ENCODE measurements at regions not wholly inside any gene's neighbourhood (a gene's known extent, or its start where the extent isn't known, plus 50 kb on each side); places are given as distances from the start of the nearest gene placed in this dataset.
"Not testable (repeated sequence)": the region's sequence is repeated elsewhere in the genome, so short reads cannot be mapped to it uniquely, and the experiment has no call there.

GRCh38 chr6:20001286-20001685, 164.1 kb downstream of the ID4 start:
- Histone ChIP-seq H3K4me1 (ENCODE audit: control insufficient read depth, insufficient read depth, low read length) (no peaks in the 10 kb centered on the region), H3K27me3 (ENCODE audit: control insufficient read depth, insufficient read depth, low read length) (peaks cover 2% of the 10 kb centered on the region), H3K36me3 (ENCODE audit: control insufficient read depth, insufficient read depth, low read length) (no peaks in the 10 kb centered on the region), H3K9ac (ENCODE audit: low read depth, low read length) (no peak overlapping the region), H3K9me3 (ENCODE audit: control insufficient read depth, insufficient read depth, low read length) (no peaks in the 10 kb centered on the region), H3K4me3 (ENCODE audit: low read depth, low read length) (no peak overlapping the region)

DNA sequence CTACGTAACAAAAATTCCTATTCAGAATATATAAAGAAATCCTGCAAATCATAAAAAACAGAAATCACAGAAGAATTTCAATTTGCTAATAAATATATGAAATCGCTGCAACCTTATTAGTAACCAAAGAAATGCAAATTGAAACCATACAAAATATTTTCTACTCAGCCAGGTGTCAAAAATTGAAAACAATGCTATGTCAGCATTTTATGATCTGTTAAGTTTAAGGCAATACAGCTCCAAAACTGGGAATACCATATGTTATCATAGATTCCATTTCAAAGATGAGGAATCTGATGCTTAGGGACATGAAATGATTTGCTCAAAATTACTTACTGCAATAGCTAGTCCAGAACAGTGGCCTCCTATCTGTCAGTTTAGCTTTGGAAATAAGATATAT, 168.9 kb downstream of the ID4 start:
- no peaks in the 10 kb centered on the region for H3K36me3 ChIP-seq (ENCODE audit: control insufficient read depth, insufficient read depth, low read length)
- H3K9ac ChIP-seq (ENCODE audit: low read depth, low read length) = no peak overlapping the region
- H3K4me3 ChIP-seq (ENCODE audit: low read depth, low read length) = no peak overlapping the region
- no peaks in the 10 kb centered on the region for H3K4me1 ChIP-seq (ENCODE audit: control insufficient read depth, insufficient read depth, low read length)
- peaks cover 2% of the 10 kb centered on the region for H3K27me3 ChIP-seq (ENCODE audit: control insufficient read depth, insufficient read depth, low read length)
- no peaks in the 10 kb centered on the region for H3K9me3 ChIP-seq (ENCODE audit: control insufficient read depth, insufficient read depth, low read length)

GRCh38 chr6:20008131-20008530, 171.0 kb downstream of the ID4 start:
- Histone ChIP-seq H3K27me3 (ENCODE audit: control insufficient read depth, insufficient read depth, low read length) (no peaks in the 10 kb centered on the region), H3K4me1 (ENCODE audit: control insufficient read depth, insufficient read depth, low read length) (no peaks in the 10 kb centered on the region), H3K4me3 (ENCODE audit: low read depth, low read length) (no peak overlapping the region), H3K36me3 (ENCODE audit: control insufficient read depth, insufficient read depth, low read length) (no peaks in the 10 kb centered on the region), H3K9ac (ENCODE audit: low read depth, low read length) (no peak overlapping the region), H3K9me3 (ENCODE audit: control insufficient read depth, insufficient read depth, low read length) (no peaks in the 10 kb centered on the region)

DNA sequence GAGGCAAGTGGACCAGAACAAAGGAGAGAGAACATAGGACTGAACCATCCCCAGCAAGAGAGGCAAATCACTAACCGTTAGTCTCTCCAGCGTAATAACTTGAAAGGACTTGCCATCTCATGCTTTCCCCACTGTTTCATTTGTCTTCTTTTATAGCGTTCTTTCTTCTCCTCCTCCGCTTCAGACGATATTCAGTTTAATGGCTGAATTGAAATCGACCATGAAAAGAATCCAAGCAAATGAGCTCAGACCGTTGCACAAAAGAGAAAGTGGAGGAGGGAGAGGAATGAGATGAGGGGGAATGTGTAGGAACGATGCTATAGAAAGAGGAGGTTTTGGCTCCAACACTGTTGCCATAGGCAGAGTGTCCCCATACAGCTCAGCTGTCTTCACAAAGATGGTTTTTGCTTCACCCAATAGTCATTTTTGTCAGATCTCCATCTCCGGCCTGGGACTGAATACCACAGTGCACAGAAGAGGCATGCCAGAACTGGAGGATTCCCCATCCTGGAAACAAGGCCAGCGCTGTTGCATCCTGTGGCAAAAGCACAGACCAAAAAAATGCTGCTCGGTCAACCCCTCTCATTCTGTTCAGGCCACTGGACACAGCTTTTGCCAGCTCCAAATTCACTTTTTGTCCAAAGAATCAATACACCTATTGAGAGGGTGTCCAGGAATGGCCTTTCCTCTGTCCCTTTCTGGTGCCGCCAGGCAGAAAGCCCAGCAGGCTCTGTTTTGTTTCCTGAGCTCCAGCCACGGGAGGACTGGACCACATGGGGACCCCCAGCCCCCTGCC, 176.1 kb downstream of the ID4 start:
- Histone ChIP-seq H3K27me3 (ENCODE audit: control insufficient read depth, insufficient read depth, low read length) (no peaks in the 10 kb centered on the region), H3K9ac (ENCODE audit: low read depth, low read length) (no peak overlapping the region), H3K36me3 (ENCODE audit: control insufficient read depth, insufficient read depth, low read length) (no peaks in the 10 kb centered on the region), H3K9me3 (ENCODE audit: control insufficient read depth, insufficient read depth, low read length) (no peaks in the 10 kb centered on the region), H3K4me3 (ENCODE audit: low read depth, low read length) (no peak overlapping the region), H3K4me1 (ENCODE audit: control insufficient read depth, insufficient read depth, low read length) (peaks cover 13% of the 10 kb centered on the region)

DNA sequence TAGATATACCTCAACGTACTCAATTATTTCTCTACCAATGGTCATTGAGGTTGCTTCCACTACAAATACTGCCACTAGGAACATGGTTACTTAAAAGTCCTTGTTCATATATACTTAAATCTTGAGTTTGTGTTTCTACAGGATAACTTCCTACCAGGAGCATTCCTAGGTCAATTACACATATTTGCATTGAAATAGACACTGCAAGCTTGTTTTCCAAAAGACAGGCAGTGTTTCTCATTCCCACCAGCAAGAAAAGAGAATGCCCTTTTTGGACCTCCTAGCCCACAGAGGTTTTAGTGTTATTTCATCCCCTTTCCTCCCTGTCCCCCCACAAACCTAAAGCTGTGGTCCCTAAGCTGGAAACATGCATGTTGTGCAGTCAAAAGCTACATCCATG, 177.3 kb downstream of the ID4 start:
- Histone ChIP-seq H3K4me1 (ENCODE audit: control insufficient read depth, insufficient read depth, low read length) (peaks cover 13% of the 10 kb centered on the region), H3K9ac (ENCODE audit: low read depth, low read length) (no peak overlapping the region), H3K4me3 (ENCODE audit: low read depth, low read length) (no peak overlapping the region), H3K27me3 (ENCODE audit: control insufficient read depth, insufficient read depth, low read length) (no peaks in the 10 kb centered on the region), H3K36me3 (ENCODE audit: control insufficient read depth, insufficient read depth, low read length) (no peaks in the 10 kb centered on the region), H3K9me3 (ENCODE audit: control insufficient read depth, insufficient read depth, low read length) (no peaks in the 10 kb centered on the region)

DNA sequence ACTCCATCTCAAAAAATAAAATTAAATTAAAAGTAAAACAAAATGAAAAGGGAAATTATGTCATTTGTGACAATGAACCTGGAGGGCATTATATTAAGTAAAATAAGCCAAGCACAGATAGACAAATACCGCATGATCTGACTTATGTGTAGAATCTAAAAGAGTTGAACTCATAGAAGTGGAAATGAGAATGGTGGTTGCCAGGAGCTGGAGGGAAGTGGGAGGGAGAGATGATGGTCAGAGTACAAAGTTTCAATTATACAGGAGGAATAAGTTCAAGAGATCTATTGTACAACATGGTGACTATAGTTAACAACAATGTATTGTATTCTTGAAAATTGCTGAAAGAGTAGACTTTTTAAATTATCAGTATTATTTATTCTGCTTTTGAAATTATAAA, 183.4 kb downstream of the ID4 start:
- H3K36me3 ChIP-seq (ENCODE audit: control insufficient read depth, insufficient read depth, low read length) = no peaks in the 10 kb centered on the region
- no peaks in the 10 kb centered on the region for H3K27me3 ChIP-seq (ENCODE audit: control insufficient read depth, insufficient read depth, low read length)
- no peak overlapping the region for H3K9ac ChIP-seq (ENCODE audit: low read depth, low read length)
- H3K9me3 ChIP-seq (ENCODE audit: control insufficient read depth, insufficient read depth, low read length) = no peaks in the 10 kb centered on the region
- H3K4me3 ChIP-seq (ENCODE audit: low read depth, low read length) = no peak overlapping the region
- H3K4me1 ChIP-seq (ENCODE audit: control insufficient read depth, insufficient read depth, low read length) = no peaks in the 10 kb centered on the region

- Histone ChIP-seq H3K9me3 (ENCODE audit: control insufficient read depth, insufficient read depth, low read length) (no peaks in the 10 kb centered on the region), H3K4me3 (ENCODE audit: low read depth, low read length) (no peak overlapping the region), H3K9ac (ENCODE audit: low read depth, low read length) (no peak overlapping the region)
Observed at GRCh38 chr6:20021795-20022194, 184.6 kb downstream of the ID4 start.

DNA sequence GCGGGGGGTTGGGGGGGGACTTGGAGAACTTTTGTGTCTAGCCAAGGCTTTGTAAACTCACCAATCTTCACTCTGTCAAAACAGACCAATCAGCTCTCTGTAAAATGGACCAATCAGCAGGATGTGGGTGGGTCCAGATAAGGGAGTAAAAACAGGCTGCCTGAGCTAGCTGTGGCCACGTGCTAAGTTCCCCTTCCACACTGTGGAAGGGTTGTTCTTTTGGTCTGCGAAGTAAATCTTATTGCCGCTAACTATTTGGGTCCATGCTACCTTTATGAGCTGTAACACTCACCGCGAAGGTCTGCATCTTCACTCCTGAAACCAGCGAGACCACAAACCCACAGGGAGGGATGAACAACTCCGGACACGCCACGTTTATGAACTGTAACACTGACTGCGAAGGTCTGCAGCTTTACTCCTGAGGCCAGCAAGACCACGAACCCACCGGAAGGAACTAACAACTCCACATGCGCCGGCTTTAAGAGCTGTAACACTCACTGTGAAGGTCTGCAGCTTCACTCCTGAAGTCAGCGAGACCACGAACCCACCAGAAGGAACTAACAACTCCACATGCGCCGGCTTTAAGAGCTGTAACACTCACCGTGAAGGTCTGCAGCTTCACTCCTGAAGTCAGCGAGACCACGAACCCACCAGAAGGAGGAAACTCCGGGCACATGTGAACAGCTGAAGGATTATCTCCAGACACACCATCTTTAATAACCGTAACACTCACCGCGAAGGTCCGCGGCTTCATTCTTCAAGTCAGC, 186.6 kb downstream of the ID4 start:
- H3K4me1 ChIP-seq (ENCODE audit: control insufficient read depth, insufficient read depth, low read length); H3K9me3 ChIP-seq (ENCODE audit: control insufficient read depth, insufficient read depth, low read length); H3K36me3 ChIP-seq (ENCODE audit: control insufficient read depth, insufficient read depth, low read length); H3K27me3 ChIP-seq (ENCODE audit: control insufficient read depth, insufficient read depth, low read length); H3K9ac ChIP-seq (ENCODE audit: low read depth, low read length); H3K4me3 ChIP-seq (ENCODE audit: low read depth, low read length): not testable (repeated sequence)

More at GRCh38 chr6:20021795-20022194, 184.6 kb downstream of the ID4 start:
- Histone ChIP-seq H3K27me3 (ENCODE audit: control insufficient read depth, insufficient read depth, low read length) (no peaks in the 10 kb centered on the region), H3K36me3 (ENCODE audit: control insufficient read depth, insufficient read depth, low read length) (no peaks in the 10 kb centered on the region), H3K4me1 (ENCODE audit: control insufficient read depth, insufficient read depth, low read length) (no peaks in the 10 kb centered on the region)

- no peaks in the 10 kb centered on the region for H3K4me1 ChIP-seq (ENCODE audit: control insufficient read depth, insufficient read depth, low read length)
- H3K9me3 ChIP-seq (ENCODE audit: control insufficient read depth, insufficient read depth, low read length) = no peaks in the 10 kb centered on the region
- H3K36me3 ChIP-seq (ENCODE audit: control insufficient read depth, insufficient read depth, low read length) = no peaks in the 10 kb centered on the region
- H3K4me3 ChIP-seq (ENCODE audit: low read depth, low read length) = no peak overlapping the region
- H3K9ac ChIP-seq (ENCODE audit: low read depth, low read length) = no peak overlapping the region
- H3K27me3 ChIP-seq (ENCODE audit: control insufficient read depth, insufficient read depth, low read length) = no peaks in the 10 kb centered on the region
Observed at GRCh38 chr6:20024316-20024673, 187.1 kb downstream of the ID4 start.

- Histone ChIP-seq H3K27me3 (ENCODE audit: control insufficient read depth, insufficient read depth, low read length) (no peaks in the 10 kb centered on the region), H3K4me1 (ENCODE audit: control insufficient read depth, insufficient read depth, low read length) (no peaks in the 10 kb centered on the region), H3K9me3 (ENCODE audit: control insufficient read depth, insufficient read depth, low read length) (no peaks in the 10 kb centered on the region), H3K9ac (ENCODE audit: low read depth, low read length) (no peak overlapping the region), H3K36me3 (ENCODE audit: control insufficient read depth, insufficient read depth, low read length) (no peaks in the 10 kb centered on the region), H3K4me3 (ENCODE audit: low read depth, low read length) (no peak overlapping the region)
Observed at GRCh38 chr6:20024978-20025377, 187.3 kb downstream of the MBOAT1 start.

GRCh38 chr6:20025681-20026080, 186.6 kb downstream of the MBOAT1 start:
- H3K27me3 ChIP-seq (ENCODE audit: control insufficient read depth, insufficient read depth, low read length) = no peaks in the 10 kb centered on the region
- no peaks in the 10 kb centered on the region for H3K4me1 ChIP-seq (ENCODE audit: control insufficient read depth, insufficient read depth, low read length)
- H3K9ac ChIP-seq (ENCODE audit: low read depth, low read length) = no peak overlapping the region
- no peaks in the 10 kb centered on the region for H3K9me3 ChIP-seq (ENCODE audit: control insufficient read depth, insufficient read depth, low read length)
- no peaks in the 10 kb centered on the region for H3K36me3 ChIP-seq (ENCODE audit: control insufficient read depth, insufficient read depth, low read length)
- no peak overlapping the region for H3K4me3 ChIP-seq (ENCODE audit: low read depth, low read length)

DNA sequence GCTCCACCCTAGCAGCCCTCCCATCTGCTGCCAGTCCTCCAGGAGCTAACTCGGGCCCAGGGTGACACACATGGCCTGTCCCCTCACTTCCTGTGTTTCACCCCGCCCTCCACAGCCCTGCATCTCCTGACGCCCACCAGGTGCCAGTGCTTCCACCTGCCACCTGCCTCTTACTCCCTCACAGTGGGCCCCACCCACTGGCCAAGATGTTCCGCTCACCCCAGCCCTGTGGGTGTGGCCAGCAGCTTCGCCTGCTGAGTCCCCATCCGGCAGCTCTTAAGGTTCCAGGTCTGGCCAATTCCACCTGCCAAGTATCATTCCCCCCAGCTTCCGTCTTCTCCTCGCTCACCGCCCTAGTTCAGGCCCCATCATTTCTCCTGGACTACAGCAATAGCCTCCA, 184.1 kb downstream of the MBOAT1 start:
- H3K9ac ChIP-seq (ENCODE audit: low read depth, low read length) = no peak overlapping the region
- no peaks in the 10 kb centered on the region for H3K4me1 ChIP-seq (ENCODE audit: control insufficient read depth, insufficient read depth, low read length)
- H3K36me3 ChIP-seq (ENCODE audit: control insufficient read depth, insufficient read depth, low read length) = no peaks in the 10 kb centered on the region
- H3K27me3 ChIP-seq (ENCODE audit: control insufficient read depth, insufficient read depth, low read length) = no peaks in the 10 kb centered on the region
- no peaks in the 10 kb centered on the region for H3K9me3 ChIP-seq (ENCODE audit: control insufficient read depth, insufficient read depth, low read length)
- no peak overlapping the region for H3K4me3 ChIP-seq (ENCODE audit: low read depth, low read length)

Data from iPS-15b (cell line).